Astrocyte (in vitro differentiated cells and primary cell): ENCODE measurements at regions not wholly inside any gene's neighbourhood (a gene's known extent, or its start where the extent isn't known, plus 50 kb on each side); places are given as distances from the start of the nearest gene placed in this dataset.

Experiments
- DNase-seq: peaks from one replicate; pipeline ENCODE4 v3.0.0-alpha.2; 2010; ENCODE audit warnings: low read depth
- FAIRE-seq: peaks from 2 replicates; lab custom pipeline; 2011; peaks lifted over from hg19 to GRCh38; lab: Jason Lieb, UNC
- H2AFZ ChIP-seq: 2 replicates; pipeline ENCODE4 v1.6.0; 2012; ENCODE audit warnings: low read depth, low read length, inconsistent platforms
- H3K27ac ChIP-seq: 2 replicates; pipeline ENCODE4 v1.5.1; 2011; ENCODE audit warnings: low read depth, low read length, inconsistent platforms
- H3K27me3 ChIP-seq: 2 replicates; pipeline ENCODE4 v1.6.0; 2011; ENCODE audit warnings: low read length, inconsistent platforms; ENCODE audit not compliant: insufficient read depth
- H3K36me3 ChIP-seq: 2 replicates; pipeline ENCODE4 v1.5.1; 2011; ENCODE audit warnings: low read length, inconsistent platforms; ENCODE audit not compliant: insufficient read depth
- H3K4me1 ChIP-seq: 2 replicates; pipeline ENCODE4 v1.5.1; 2011; ENCODE audit warnings: low read length, inconsistent platforms; ENCODE audit not compliant: insufficient read depth
- H3K4me2 ChIP-seq: 2 replicates; pipeline ENCODE4 v1.6.0; 2012; ENCODE audit warnings: low read length, inconsistent platforms
- H3K4me3 ChIP-seq: 2 replicates; pipeline ENCODE4 v1.5.1; 2011; ENCODE audit warnings: low read depth, mild to moderate bottlenecking, low read length, inconsistent platforms; ENCODE audit not compliant: insufficient read depth
- H3K79me2 ChIP-seq: 2 replicates; pipeline ENCODE4 v1.6.0; 2012; ENCODE audit warnings: mild to moderate bottlenecking, low read length, inconsistent platforms; ENCODE audit not compliant: insufficient read depth
- H3K9ac ChIP-seq: 2 replicates; pipeline ENCODE4 v1.6.0; 2012; ENCODE audit warnings: mild to moderate bottlenecking, low read length, inconsistent platforms
- H3K9me3 ChIP-seq: 2 replicates; pipeline ENCODE4 v1.5.1; 2012; ENCODE audit warnings: low read depth, mild to moderate bottlenecking, low read length, inconsistent platforms; ENCODE audit not compliant: insufficient read depth
- H4K20me1 ChIP-seq: 2 replicates; pipeline ENCODE4 v1.6.0; 2012; ENCODE audit warnings: low read length, inconsistent platforms; ENCODE audit not compliant: insufficient read depth
- H3K27ac Mint-ChIP-seq: one replicate; pipeline ENCODE4 v1.8.0; 2021; ENCODE audit warnings: mild to moderate bottlenecking, mixed read lengths; ENCODE audit not compliant: unreplicated experiment
- H3K27me3 Mint-ChIP-seq: one replicate; pipeline ENCODE4 v1.8.0; 2021; ENCODE audit warnings: low read depth, mixed read lengths; ENCODE audit not compliant: unreplicated experiment
- H3K36me3 Mint-ChIP-seq: one replicate; pipeline ENCODE4 v1.8.0; 2021; ENCODE audit warnings: low read depth, mixed read lengths; ENCODE audit not compliant: unreplicated experiment
- H3K4me1 Mint-ChIP-seq: one replicate; pipeline ENCODE4 v1.8.0; 2021; ENCODE audit warnings: low read depth, mixed read lengths; ENCODE audit not compliant: unreplicated experiment
- H3K4me3 Mint-ChIP-seq: one replicate; pipeline ENCODE4 v1.8.0; 2021; ENCODE audit warnings: mild to moderate bottlenecking, moderate library complexity, mixed read lengths; ENCODE audit not compliant: unreplicated experiment
- H3K9me3 Mint-ChIP-seq: one replicate; pipeline ENCODE4 v1.8.0; 2021; ENCODE audit warnings: mild to moderate bottlenecking, mixed read lengths; ENCODE audit not compliant: unreplicated experiment
- EZH2 ChIP-seq: IDR thresholded peaks from 2 replicates; pipeline ENCODE4 v1.6.1; 2012; ENCODE audit warnings: mild to moderate bottlenecking, low read length, inconsistent platforms; ENCODE audit not compliant: insufficient read depth
- TF ChIP-seq, protein P1 (sequence below): IDR thresholded peaks from 2 replicates; pipeline ENCODE4 v1.5.1; 2011; ENCODE audit warnings: low read depth, mild to moderate bottlenecking, inconsistent platforms, low read length, moderate library complexity; ENCODE audit not compliant: insufficient read depth

DNA sequence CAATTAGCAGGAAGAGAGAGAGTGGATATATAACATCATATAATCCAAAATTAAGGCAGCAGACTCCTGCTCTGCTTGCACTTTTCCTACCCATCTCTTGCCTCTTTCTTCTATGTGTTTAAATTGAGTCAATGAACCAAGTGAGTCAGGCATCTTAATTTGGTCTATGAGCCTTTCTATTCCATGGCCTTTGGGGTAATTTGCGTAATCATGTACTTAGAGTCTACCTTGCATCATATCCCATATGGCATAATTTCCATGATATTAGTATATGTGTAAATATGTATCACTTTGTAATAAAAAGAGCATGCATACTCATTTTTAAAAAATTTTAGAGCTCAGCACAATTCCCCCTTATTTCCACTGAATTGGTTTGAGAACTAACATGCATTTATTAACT is 555.2 kb downstream of the STK39 start:
- Histone ChIP-seq H4K20me1 (no peaks in the 10 kb centered on the region), H3K4me1 (no peaks in the 10 kb centered on the region), H3K9me3 (no peaks in the 10 kb centered on the region), H3K4me2 (no peak overlapping the region), H3K79me2 (no peaks in the 10 kb centered on the region), H3K27ac (no peak overlapping the region), H3K4me3 (no peak overlapping the region), H3K9ac (no peak overlapping the region), H3K36me3 (no peaks in the 10 kb centered on the region), H3K27me3 (no peaks in the 10 kb centered on the region), H2AFZ (no peak overlapping the region)
- Mint-ChIP-seq H3K4me3 (no peak overlapping the region), H3K27me3 (no peaks in the 10 kb centered on the region), H3K27ac (no peak overlapping the region), H3K4me1 (no peaks in the 10 kb centered on the region), H3K36me3 (no peaks in the 10 kb centered on the region), H3K9me3 (peaks cover 3% of the 10 kb centered on the region)
- no peak for TF ChIP-seq EZH2
- no peak for DNase-seq
- FAIRE-seq = no peak

GRCh38 chr2:167689444-167689843 is 558.0 kb downstream of the STK39 start:
- Histone ChIP-seq H3K9me3 (no peaks in the 10 kb centered on the region), H3K27me3 (no peaks in the 10 kb centered on the region), H4K20me1 (no peaks in the 10 kb centered on the region), H3K79me2 (no peaks in the 10 kb centered on the region), H3K36me3 (no peaks in the 10 kb centered on the region), H3K9ac (no peak overlapping the region), H3K4me3 (no peak overlapping the region), H3K27ac (no peak overlapping the region), H2AFZ (no peak overlapping the region), H3K4me1 (no peaks in the 10 kb centered on the region), H3K4me2 (no peak overlapping the region)
- Mint-ChIP-seq H3K36me3 (no peaks in the 10 kb centered on the region), H3K4me3 (no peak overlapping the region), H3K4me1 (no peaks in the 10 kb centered on the region), H3K27ac (no peak overlapping the region), H3K27me3 (no peaks in the 10 kb centered on the region), H3K9me3 (peaks cover 3% of the 10 kb centered on the region)
- no peak for FAIRE-seq
- no peak for DNase-seq
- TF ChIP-seq, protein P1, sequence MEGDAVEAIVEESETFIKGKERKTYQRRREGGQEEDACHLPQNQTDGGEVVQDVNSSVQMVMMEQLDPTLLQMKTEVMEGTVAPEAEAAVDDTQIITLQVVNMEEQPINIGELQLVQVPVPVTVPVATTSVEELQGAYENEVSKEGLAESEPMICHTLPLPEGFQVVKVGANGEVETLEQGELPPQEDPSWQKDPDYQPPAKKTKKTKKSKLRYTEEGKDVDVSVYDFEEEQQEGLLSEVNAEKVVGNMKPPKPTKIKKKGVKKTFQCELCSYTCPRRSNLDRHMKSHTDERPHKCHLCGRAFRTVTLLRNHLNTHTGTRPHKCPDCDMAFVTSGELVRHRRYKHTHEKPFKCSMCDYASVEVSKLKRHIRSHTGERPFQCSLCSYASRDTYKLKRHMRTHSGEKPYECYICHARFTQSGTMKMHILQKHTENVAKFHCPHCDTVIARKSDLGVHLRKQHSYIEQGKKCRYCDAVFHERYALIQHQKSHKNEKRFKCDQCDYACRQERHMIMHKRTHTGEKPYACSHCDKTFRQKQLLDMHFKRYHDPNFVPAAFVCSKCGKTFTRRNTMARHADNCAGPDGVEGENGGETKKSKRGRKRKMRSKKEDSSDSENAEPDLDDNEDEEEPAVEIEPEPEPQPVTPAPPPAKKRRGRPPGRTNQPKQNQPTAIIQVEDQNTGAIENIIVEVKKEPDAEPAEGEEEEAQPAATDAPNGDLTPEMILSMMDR = no peak
- no peak for TF ChIP-seq EZH2

- Histone ChIP-seq H3K79me2 (no peaks in the 10 kb centered on the region), H3K4me1 (no peaks in the 10 kb centered on the region), H3K36me3 (no peaks in the 10 kb centered on the region), H3K9ac (no peak overlapping the region), H3K9me3 (no peaks in the 10 kb centered on the region), H3K27me3 (no peaks in the 10 kb centered on the region), H3K27ac (no peak overlapping the region), H3K4me3 (no peak overlapping the region), H2AFZ (no peak overlapping the region), H3K4me2 (no peak overlapping the region), H4K20me1 (no peaks in the 10 kb centered on the region)
- Mint-ChIP-seq H3K27ac (no peak overlapping the region), H3K36me3 (no peaks in the 10 kb centered on the region), H3K27me3 (no peaks in the 10 kb centered on the region), H3K9me3 (no peaks in the 10 kb centered on the region), H3K4me1 (no peaks in the 10 kb centered on the region), H3K4me3 (no peak overlapping the region)
- DNase-seq (no peak), FAIRE-seq (no peak)
- TF ChIP-seq EZH2 = no peak
- TF ChIP-seq, protein P1 = no peak
Observed at GRCh38 chr2:167686691-167687090, 560.7 kb downstream of the STK39 start.
